Stimulated activated CD4-positive, alpha-beta T cell treated with anti-CD3 and anti-CD28 coated beads, Interleukin-2, amount 100 ng/mL, for 24 hours (primary cell): ENCODE measurements at regions not wholly inside any gene's neighbourhood (a gene's known extent, or its start where the extent isn't known, plus 50 kb on each side); places are given as distances from the start of the nearest gene placed in this dataset.
"Not testable (repeated sequence)": the region's sequence is repeated elsewhere in the genome, so short reads cannot be mapped to it uniquely, and the experiment has no call there.

Source experiments
- DNase-seq, 2 donors: peaks; one replicate each; pipeline ENCODE4 v3.0.0-alpha.2; 2020

GRCh38 chr2:2620604-2621003 lies 289.5 kb upstream of the MYT1L start:
- DNase-seq: no peak

GRCh38 chr2:2619995-2620394 lies 288.9 kb upstream of the MYT1L start:
- DNase-seq: no peak

- no peak for DNase-seq
Measured at GRCh38 chr2:2614452-2614851, 283.4 kb upstream of the MYT1L start.

GRCh38 chr2:2613279-2614199 lies 282.5 kb upstream of the MYT1L start:
- DNase-seq: peak; percentile 84 to 88

DNA sequence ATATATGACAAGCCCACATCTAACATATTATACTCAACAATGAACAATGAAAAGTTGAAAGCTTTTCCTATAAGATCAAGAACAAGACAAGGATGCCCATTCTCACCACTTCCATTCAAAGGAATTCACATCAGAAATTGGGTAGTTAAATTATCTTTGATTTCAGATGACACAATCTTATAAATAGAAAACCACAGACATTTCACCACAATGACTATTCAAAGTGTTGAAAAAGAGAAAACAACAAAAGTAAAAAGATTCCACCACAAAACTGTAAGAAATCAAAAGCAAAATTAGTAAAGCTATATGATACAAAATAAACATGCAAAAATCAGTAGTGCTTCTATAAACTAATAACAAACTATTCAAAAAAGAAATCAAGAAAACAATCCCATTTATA lies 279.7 kb upstream of the MYT1L start:
- DNase-seq: no peak

- DNase-seq: no peak
Measured at GRCh38 chr2:2600366-2600765, 269.3 kb upstream of the MYT1L start.

DNA sequence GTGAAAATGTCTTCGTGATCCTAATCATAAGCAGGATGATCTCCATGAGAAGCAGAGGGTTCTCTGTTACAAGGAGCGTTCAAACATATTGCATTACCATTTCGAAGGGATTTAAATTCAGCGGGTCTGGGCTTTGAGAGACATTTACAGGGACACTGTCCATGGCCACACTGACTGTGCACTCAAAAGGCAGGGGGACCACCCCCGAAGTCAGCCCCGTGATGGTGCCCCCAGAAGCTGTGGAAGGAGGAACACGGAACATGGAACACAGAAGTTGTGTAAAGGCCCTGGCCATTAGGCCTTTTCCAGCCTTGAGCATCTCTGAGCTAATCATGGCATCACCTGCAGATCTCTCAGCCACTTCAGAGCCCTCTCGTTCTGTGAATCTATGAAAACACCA lies 268.4 kb upstream of the MYT1L start:
- DNase-seq: no peak

DNA sequence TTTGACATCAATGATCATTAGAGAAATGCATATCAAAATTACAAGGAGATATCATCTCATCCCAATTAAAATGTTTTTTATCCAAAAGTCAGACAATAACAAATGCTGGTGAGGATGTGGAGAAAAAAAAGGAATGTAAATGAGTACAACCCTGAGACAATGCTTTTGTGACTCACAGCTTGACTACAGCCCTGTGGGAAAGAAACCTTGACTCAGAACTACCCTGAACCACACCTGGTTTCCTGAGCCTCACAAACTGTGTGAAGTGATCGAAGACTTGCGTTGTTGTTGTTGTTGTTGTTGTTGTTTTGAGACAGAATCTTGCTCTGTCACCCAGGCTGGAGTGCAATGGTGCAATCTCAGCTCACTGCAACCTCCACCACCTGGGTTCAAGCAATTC lies 266.6 kb upstream of the MYT1L start:
- DNase-seq: no peak

DNA sequence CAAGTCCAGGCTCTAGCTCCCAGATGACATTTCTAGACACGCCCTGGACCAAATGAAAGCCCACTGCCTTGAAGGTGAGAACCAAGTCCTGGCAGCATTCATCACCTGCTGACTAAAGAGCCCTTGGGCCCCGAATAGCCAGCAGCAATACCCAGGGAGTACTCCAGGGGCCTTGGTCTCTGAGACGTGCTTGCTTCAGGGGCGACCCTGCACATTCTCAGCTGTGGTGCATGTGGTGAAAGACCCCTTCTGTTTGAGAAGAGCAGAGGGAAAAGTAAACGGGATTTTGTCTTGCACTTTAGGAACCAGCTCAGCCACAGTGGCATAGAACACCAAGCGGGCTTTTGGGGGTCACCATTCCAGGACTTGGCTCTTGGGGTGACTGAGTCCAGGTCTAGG lies 260.5 kb upstream of the MYT1L start:
- no peak for DNase-seq

DNA sequence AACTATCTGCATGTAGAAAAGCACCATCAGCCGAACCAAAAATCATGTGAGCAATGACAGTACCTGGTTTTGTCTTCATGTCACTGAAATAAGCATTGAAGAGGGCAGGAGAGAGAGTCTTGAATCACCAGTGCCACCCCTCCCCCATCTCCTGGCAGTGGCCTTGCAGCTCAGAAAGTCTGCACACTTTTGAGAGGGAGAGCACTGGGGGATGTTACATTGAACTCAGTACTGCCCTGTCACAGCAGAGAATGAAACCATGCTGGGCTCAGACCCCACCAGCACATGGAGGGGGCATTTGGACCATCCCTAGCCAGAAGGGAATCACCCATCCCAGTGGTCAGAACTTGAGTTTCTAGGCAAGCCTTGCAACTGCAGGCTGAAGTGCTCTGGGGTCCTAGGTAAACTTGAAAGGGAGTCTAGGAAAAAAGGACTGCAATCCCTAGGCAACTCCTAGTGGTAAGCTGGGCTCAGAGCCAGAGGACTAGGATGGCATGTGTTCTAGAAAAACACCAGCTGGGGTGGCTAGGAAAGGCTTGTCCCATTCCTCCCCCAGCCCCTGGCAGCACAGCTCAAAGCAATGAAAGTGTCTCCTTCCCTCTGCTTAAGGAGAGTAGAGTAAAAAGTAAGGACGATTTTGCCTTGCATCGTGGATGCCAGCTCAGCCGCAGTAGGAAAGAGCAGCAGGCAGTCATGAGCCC lies 259.9 kb upstream of the MYT1L start:
- DNase-seq: no peak

GRCh38 chr2:2590141-2590540 lies 259.1 kb upstream of the MYT1L start:
- no peak for DNase-seq

GRCh38 chr2:2588777-2589176 lies 257.7 kb upstream of the MYT1L start:
- DNase-seq: no peak

DNA sequence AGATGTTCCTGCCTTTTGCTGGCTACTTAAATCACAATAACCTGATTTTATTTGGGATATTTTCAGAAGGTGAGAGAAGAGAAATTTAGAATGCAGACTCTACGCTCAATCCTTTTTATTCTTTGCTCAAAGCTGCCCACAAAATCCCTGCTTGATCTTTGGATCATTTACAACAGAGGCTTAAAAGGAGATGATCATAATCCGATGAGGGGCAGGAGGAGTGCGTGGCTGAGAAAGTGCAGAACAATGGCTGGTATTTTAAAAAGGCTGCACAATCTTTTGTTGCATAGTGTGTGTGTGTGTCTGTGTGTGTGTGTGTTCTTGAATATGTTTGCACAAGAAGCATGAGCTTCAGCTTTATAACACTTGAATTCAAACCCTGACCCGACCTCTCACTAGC lies 256.3 kb upstream of the MYT1L start:
- no peak for DNase-seq

DNA sequence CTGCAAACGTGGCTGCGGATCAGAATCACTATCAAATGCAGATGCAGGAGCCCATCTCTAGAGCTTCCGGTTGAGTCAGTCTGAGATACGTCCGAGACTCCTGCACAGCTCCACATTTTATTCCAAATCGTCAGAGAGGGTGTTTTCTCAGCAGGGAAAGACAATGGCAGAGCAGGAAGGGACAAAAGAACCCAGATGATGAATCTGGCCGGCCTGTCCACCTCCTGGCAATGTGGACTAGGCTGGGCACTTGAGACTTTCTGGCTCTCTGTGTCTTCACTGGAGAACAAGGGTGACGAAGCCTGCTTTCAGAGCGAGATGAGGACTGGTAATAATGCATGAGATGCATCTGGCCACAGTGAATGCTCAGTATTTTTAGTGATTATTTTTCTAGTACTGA lies 255.9 kb upstream of the MYT1L start:
- DNase-seq: no peak

- no peak for DNase-seq
Measured at GRCh38 chr2:2586068-2586776, 255.1 kb upstream of the MYT1L start.

- DNase-seq: no peak
Measured at GRCh38 chr2:2582998-2583545, 252.0 kb upstream of the MYT1L start.

GRCh38 chr2:2581331-2582159 lies 250.5 kb upstream of the MYT1L start:
- DNase-seq: no peak

DNA sequence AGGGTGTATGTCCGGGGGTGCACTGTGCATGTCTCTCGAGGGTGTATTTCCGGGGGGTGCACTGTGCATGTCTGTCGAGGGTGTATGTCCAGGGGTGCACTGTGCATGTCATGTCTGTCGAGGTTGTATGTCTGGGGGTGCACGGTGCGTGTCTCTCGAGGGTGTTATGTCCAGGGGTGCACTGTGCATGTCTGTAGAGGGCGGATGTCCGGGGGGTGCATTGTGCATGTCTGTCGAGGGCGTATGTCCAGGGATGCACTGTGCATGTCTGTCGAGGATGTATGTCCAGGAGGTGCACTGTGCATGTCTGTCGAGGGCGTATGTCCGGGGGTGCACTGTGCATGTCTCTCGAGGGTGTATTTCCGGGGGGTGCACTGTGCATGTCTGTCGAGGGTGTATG lies 249.8 kb upstream of the MYT1L start:
- not testable (repeated sequence) for DNase-seq

GRCh38 chr2:2580341-2580740 lies 249.3 kb upstream of the MYT1L start:
- peak in 1 of 2 donors; percentile 2 for DNase-seq

GRCh38 chr2:2579814-2580213 lies 248.7 kb upstream of the MYT1L start:
- DNase-seq: peak in 1 of 2 donors; percentile 6

GRCh38 chr2:2577407-2577831 lies 246.3 kb upstream of the MYT1L start:
- no peak for DNase-seq

DNA sequence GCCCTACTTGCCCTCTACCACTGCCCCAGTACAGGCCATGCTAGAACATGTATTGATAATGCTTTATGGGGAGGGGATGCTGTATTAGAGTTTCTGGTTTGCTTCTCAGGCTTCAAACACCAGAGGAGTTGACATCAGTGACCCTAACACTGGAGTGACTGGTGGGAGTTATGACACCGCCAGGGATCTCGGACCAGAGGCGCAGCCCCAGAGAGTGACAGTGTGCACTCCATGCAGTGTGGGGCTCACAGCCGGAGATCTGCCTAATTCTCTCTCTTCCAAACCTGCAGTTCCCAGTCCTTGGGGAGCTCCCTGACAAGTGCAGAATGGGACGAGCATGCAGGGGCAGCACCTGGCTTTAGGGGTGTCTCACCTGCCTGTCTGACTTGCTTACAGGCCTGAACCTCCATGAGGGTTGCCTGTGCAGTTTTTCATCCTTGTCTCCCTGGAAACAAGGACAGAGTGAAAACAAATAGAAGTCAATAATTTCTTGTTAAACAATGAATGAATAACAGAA lies 244.9 kb upstream of the MYT1L start:
- DNase-seq: peak in 1 of 2 donors; percentile 11
